Stimulated activated CD4-positive, alpha-beta T cell treated with anti-CD3 and anti-CD28 coated beads, Interleukin-15, amount 100 ng/mL, for 24 hours (primary cell): ENCODE measurements at regions not wholly inside any gene's neighbourhood (a gene's known extent, or its start where the extent isn't known, plus 50 kb on each side); places are given as distances from the start of the nearest gene placed in this dataset.
"Not testable (repeated sequence)": the region's sequence is repeated elsewhere in the genome, so short reads cannot be mapped to it uniquely, and the experiment has no call there.

Experiments used
- DNase-seq: peaks from one replicate; pipeline ENCODE4 v3.0.0-alpha.2; 2020

DNA sequence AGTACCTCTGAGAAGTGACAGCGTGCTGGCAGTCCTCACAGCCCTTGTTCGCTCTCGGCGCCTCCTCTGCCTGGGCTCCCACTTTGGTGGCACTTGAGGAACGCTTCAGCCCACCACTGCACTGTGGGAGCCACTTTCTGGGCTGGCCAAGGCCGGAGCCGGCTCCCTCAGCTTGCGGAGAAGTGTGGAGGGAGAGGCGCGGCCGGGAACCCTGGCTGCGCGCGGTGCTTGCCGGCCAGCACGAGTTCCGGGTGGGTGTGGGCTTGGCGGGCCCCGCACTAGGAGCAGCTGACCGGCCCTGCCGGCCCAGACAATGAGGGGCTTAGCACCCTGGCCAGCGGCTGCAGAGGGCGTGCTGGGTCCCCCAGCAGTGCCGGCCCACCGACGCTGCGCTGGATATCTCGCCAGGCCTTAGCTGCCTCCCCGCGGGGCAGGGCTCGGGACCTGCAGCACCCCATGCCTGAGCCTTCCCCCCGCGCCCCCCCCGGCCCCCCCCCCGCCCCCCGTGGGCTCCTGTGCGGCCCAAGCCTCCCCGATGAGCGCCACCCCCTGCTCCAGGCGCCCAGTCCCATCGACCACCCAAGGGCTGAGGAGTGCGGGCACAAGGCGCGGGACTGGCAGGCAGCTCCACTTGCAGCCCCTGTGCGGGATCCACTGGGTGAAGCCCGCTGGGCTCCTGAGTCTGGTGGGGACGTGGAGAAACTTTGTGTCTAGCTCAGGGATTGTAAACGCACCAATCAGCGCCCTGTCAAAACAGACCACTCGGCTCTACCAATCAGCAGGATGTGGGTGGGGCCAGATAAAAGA lies 847.7 kb upstream of the CDH6 start:
- not testable (repeated sequence) for DNase-seq

- no peak for DNase-seq
These were observed 849.8 kb upstream of the CDH6 start for GRCh38 chr5:30343707-30344106.

GRCh38 chr5:30341466-30341865 lies 852.0 kb upstream of the CDH6 start:
- no peak for DNase-seq

DNA sequence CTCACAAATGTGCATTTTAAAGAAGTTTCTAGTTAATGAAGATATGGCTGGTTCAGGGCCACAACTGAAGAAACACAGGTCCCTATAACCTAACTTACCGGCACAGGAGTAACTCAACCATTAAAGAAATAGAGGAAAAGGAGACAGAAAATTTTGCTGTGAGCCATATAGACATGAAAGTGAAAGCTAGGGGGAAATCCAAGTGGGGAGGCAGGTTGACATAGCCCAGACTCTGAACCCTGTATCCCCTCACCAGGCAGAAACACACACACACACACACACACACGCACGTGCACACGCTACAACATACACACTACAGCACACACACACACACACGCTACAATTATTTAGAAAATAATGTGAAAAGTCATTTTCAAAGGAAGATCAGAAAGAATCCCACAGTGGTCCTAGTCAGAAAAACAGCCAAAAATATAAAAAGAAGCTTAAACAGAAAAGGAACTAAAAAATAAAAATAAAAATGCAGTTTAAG lies 856.4 kb upstream of the CDH6 start:
- no peak for DNase-seq

DNA sequence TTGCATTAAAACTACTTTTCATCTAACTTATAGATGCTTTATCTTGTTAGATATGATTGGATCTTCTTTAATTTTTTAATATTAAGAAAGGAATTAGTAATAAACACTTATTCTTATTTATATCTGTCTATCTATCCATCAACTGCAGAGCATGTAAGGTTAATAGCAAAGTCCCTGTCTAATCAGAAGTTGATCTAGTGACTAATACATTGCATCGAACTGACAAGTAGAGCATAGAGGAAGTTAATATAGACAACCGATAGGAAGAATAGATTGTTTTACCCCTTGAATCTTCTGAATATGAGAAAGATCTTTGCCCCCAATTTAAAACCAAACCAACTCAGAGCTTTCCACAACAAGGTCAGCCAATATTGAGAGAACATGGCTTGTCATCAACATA lies 862.0 kb upstream of the CDH6 start:
- no peak for DNase-seq

DNA sequence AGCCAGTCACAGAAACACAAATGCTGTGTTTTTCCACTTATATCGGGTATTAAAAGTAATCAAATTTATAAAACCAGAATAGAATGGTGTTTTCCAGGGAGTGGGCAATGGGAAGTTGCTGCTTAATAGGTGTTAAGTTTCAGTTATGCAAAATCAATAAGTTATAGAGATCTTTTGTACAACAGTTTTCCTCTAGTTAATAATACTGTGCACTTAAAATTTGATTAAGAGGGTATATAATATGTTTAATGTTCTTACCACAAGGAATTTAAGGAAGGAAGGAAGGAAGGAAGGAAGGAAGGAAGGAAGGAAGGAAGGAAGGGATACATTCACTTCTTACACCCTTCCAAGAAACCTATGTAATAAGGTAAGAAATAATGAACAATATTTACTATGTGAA lies 867.7 kb upstream of the CDH6 start:
- DNase-seq = no peak

DNA sequence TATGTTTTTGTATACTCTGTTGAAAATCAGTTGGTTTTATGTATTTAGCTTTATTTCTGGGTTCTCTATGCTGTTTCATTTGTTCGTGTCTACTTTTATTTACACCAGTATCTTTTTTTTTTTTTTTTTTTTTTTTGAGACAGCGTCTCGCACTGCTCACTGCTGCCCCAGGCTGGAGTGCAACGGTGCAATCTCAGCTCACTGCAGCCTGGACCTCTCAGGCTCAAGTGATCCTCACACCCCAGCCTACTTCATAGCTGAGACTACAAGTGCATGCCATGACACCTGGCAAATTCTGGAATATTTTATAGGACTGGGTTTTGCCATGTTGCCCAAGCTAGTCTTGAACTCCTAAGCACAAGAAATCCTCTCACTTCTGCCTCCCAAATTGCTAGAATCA lies 869.4 kb upstream of the CDH6 start:
- no peak for DNase-seq

GRCh38 chr5:30287890-30288289 lies 905.6 kb upstream of the CDH6 start:
- no peak for DNase-seq

- no peak for DNase-seq
These were observed 914.2 kb upstream of the CDH6 start for GRCh38 chr5:30279237-30279636.

DNA sequence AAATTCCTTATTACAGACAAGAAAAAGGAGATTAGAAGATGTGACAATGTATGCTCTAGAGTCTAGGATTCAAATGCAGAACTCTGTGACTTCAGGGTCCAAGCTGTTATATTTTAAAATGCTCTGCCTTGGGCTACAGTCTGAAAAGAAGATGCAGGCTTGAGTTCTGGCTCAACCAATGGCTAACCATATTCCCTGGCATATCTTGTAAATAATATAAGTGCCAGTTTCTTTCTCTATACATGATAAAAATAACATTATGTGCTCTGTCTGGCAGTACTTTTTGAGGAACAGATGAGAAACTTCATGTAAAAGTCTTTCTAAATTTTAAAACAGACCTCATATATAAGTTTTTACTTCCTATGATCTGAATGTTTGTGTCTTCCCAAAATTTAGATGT lies 926.5 kb upstream of the CDH6 start:
- no peak for DNase-seq

- no peak for DNase-seq
These were observed 954.0 kb upstream of the CDH6 start for GRCh38 chr5:30239331-30240022.

DNA sequence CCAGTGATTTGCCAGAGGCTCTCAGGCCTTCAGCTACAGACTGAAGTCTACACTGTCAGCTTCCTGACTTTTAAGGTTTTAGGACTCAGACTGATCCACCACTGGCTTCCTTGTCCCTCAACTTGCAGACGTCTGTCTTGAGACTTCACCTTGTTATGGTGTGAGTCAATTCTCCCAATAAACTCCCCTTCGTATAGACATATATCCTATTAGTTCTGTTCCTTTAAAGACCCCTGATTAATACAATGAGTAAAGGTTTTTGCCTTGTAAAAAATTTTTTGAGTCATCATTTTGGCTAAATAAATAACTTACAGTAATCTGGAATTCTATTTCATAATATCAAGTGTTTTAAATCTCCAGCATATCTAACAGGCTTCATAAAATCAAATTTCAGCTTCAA lies 956.3 kb upstream of the CDH6 start:
- no peak for DNase-seq

DNA sequence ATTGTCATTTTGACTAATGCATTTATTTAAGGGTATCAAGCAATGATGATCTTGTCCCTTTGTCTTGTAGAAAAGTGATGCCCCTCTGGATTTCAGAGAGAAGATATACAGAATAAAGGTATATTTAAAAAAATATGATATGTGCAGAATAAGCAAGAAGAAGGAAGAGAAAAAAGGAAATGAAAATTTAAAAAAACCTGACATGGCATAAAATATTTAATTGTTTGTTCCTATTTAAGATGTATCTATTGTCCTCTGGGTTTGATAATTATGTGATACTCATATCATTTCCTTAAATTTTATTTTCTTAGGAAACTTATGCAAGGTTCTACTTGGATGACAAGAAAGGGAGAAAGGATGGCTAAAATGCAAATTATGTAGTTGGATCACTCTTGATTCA lies 983.7 kb upstream of the CDH6 start:
- DNase-seq = no peak

GRCh38 chr5:30197662-30198061 lies 995.8 kb upstream of the CDH6 start:
- no peak for DNase-seq

DNA sequence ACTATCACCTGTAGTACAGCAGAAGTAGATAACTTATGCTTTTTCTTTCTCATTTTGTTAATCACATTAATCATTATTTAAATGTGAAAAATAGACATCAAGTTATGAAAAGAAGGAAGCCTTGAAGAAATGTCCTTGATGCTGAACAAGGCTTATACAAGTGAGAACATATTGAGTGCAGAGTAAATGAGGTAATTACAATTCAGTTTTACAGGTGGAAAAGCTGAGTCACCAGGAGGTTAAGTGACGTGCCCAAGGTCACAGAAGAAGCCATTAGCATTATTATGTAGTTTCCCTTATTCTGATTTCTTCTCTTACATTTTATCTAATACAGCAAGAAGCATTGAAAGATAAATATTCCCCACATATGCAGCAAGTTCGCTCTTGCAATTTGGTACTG lies 998.5 kb upstream of the CDH6 start:
- no peak for DNase-seq

DNA sequence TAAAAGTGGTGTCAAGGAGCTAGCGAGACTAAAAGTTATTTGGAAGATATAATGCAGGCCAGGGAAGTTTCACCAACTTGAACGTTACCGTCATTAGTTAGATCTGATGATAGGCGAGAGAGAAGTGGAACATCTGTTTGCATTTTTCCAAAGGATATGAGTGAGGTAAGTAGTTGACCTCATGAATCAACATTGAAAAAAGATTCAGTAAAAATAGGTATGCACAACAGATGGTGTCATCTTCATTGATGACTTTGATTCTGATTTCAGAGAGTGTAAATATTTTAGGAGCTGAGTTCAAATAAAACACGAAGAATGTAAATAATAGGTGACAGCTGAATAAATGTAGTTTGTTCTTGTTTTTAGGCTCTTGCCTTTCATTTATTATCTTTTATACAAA lies 998.9 kb upstream of the CDH6 start:
- DNase-seq = no peak

DNA sequence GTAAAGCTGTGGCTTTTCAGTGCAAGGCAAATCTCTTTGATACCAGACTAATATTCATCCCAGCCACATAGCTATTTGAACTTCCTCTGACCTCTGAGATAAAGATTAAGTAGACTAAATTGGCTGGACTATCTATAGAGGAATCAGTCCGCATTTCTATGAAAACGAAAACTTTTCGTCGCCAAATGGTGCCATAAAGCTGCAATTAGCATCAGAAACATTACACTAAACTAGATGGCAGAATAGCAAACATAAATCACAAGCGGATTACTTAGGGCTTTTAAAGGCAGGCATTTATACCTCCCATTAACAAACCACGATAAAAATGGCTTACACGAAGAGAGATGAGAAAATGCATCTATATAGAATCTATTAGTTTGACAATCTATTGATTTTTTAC lies 1009.7 kb upstream of the CDH6 start:
- DNase-seq = no peak

DNA sequence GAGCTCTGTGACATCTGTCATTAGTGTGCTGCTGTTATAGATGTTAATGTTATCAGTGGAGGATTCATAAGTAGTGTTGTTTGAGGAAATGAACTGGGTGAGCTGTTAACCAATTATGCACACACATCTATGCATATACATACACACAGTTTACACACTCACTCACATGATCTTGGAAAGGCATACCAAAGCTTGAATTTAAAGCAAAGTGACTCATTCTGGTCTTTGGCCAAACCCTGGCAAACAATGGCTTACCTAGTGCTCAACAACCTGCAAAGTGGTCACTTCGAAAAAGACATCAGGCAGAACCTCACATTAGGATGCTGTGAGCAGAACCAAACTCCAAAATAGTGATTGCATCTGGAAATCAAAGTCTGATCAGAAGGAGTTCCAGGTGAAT lies 1037.3 kb upstream of the CDH6 start:
- no peak for DNase-seq

DNA sequence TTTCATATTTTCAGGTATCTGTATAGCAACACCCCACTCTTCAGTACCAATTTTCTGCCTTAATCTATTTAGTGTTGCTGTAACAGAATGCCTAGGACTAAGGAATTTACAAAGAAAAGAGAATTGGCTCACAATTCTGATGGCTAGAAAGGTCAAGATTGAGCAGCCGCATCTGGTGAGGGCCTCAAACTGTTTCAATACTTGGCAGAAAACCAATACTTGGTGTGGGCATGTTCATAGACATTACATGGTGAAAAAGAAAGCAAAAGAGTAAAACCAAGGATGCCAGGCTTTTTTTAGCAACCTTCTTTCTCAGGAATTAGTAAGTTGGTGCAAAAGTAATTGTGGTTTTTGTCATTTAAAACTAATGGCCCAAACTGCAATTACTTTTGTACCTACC lies 1041.1 kb upstream of the CDH6 start:
- no peak for DNase-seq

DNA sequence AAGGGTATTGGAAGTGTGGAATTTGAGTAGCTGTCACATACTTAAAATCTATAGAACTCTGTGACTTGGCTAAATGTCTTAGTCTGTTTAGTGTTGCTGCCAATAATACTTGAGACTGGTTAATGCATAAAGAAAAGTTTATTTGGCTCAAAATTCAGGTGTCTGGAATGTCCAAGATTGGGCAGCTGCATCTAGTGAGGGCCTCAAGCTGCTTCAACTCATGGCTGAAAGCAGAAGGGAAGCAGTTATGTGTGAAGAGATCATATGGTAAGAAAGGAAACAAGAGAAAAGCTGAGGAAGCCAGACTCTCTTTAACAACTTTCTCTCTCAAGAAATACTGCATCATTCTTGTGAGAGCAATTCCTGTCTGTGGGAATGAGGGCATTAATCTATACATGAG lies 1043.3 kb upstream of the CDH6 start:
- no peak for DNase-seq

DNA sequence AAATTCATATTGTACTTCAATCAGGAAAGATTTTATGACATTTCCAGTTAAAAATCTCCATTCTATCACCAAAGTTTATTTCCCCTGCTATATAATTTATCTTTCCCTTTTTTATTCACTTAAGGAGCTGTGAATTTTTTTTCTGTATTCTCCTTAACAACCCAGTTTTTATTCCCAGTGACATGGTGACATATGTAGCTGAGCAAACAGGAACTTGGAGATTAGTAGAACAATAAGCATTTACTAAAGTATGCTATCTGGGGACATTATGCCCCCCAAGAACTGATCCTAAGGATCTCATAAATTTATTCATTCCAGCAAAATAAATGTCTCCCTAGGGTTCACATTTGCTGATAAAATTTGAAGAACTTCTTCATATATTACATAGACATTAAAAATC lies 1044.0 kb upstream of the CDH6 start:
- no peak for DNase-seq

GRCh38 chr5:30147976-30148375 lies 1045.5 kb upstream of the CDH6 start:
- DNase-seq = no peak

DNA sequence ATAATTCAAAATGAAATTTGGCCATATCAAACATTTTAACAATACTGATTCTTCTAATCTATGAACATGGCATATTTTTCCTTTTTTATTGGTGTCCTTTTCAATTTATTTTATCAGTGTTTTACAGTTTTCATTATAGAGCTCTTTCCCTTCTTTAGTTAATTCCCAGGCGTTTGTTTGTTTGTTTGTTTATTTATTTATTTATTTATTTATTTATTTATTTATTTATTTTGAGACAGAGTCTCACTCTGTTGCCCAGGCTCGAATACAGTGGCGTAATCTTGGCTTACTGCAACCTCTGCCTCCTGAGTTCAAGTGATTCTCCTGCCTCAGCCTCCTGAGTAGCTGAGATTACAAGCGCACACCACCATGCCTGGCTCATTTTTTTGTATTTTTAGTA lies 1049.4 kb upstream of the CDH6 start:
- not testable (repeated sequence) for DNase-seq

- DNase-seq = no peak
These were observed 1051.1 kb upstream of the CDH6 start for GRCh38 chr5:30142432-30142831.

- no peak for DNase-seq
These were observed 1072.4 kb upstream of the CDH6 start for GRCh38 chr5:30121043-30121442.
